Peyer's patch (tissue), 4 donors: ENCODE measurements at regions not wholly inside any gene's neighbourhood (a gene's known extent, or its start where the extent isn't known, plus 50 kb on each side); places are given as distances from the start of the nearest gene placed in this dataset.

ENCODE experiments used
- DNase-seq, 3 donors: peaks; one replicate each; pipeline ENCODE4 v3.0.0-alpha.2; 2017 to 2019
- H3K27ac ChIP-seq, 4 donors: fragments of 200-600 bp; sonication (generic); one replicate each; pipeline ENCODE4 v1.5.1; 2016 to 2019
- H3K27me3 ChIP-seq, 2 donors: fragments of 200-600 bp; sonication (generic); one replicate each; pipeline ENCODE4 v1.5.1; 2019
- H3K36me3 ChIP-seq, 3 donors: fragments of 200-600 bp; sonication (generic); one replicate each; pipeline ENCODE4 v1.5.1; 2016 to 2019
- H3K4me1 ChIP-seq, 4 donors: fragments of 200-600 bp; sonication (generic); one replicate each; pipeline ENCODE4 v1.5.1; 2016 to 2019
- H3K4me3 ChIP-seq, 4 donors: fragments of 200-600 bp; sonication (generic); 1 replicate in 3 of 4; 2 replicates in 1 of 4; pipeline ENCODE4 v1.5.1; 2016 to 2019; ENCODE audit warnings: mild to moderate bottlenecking in 1 of 4
- H3K9me3 ChIP-seq, 4 donors: fragments of 200-600 bp; sonication (generic); one replicate each; pipeline ENCODE4 v1.5.1; 2016 to 2019; ENCODE audit warnings: mild to moderate bottlenecking in 1 of 4
- CTCF ChIP-seq, 6 experiments: fragments of 450-650 bp in 4 of 6; fragments of 200-600 bp in 2 of 6; sonication (generic) in 1 of 6; IDR thresholded peaks; one replicate each; pipeline ENCODE4 v1.5.1; 2017 to 2019; ENCODE audit warnings: antibody characterized with exemption in 6 of 6, mild to moderate bottlenecking in 3 of 6, moderate library complexity in 1 of 6
- POLR2A ChIP-seq, 2 donors: fragments of 450-650 bp; IDR thresholded peaks; one replicate each; pipeline ENCODE4 v1.5.1; 2017; ENCODE audit warnings: antibody characterized with exemption in 2 of 2, mild to moderate bottlenecking in 2 of 2, moderate library complexity in 2 of 2

- no peaks in the 10 kb centered on the region for H3K4me1 ChIP-seq
- no peaks in the 10 kb centered on the region for H3K9me3 ChIP-seq
- H3K27ac ChIP-seq, result no peak overlapping the region
- TF ChIP-seq POLR2A (IDR thresholded peaks at IDR 0.05) (no peak), CTCF (IDR thresholded peaks at IDR 0.05) (no peak)
- no peaks in the 10 kb centered on the region for H3K27me3 ChIP-seq
- H3K36me3 ChIP-seq, result no peaks in the 10 kb centered on the region
- no peak overlapping the region for H3K4me3 ChIP-seq
- DNase-seq, result no peak
Observed at GRCh38 chr5:42230839-42231238, 192.4 kb upstream of the GHR start.

- H3K27ac ChIP-seq, result no peak overlapping the region
- DNase-seq, result no peak
- H3K4me3 ChIP-seq, result no peak overlapping the region
- H3K4me1 ChIP-seq, result no peaks in the 10 kb centered on the region
- TF ChIP-seq POLR2A (IDR thresholded peaks at IDR 0.05) (no peak), CTCF (IDR thresholded peaks at IDR 0.05) (no peak)
- no peaks in the 10 kb centered on the region for H3K9me3 ChIP-seq
- H3K27me3 ChIP-seq, result no peaks in the 10 kb centered on the region
- H3K36me3 ChIP-seq, result no peaks in the 10 kb centered on the region
Observed at GRCh38 chr5:42235241-42235640, 188.0 kb upstream of the GHR start.

- H3K9me3 ChIP-seq, result no peaks in the 10 kb centered on the region
- no peak overlapping the region for H3K4me3 ChIP-seq
- DNase-seq, result no peak
- H3K27me3 ChIP-seq, result no peaks in the 10 kb centered on the region
- no peak for TF ChIP-seq POLR2A (IDR thresholded peaks at IDR 0.05)
- no peaks in the 10 kb centered on the region for H3K36me3 ChIP-seq
- H3K4me1 ChIP-seq, result no peaks in the 10 kb centered on the region
- no peak overlapping the region for H3K27ac ChIP-seq
Observed at GRCh38 chr5:42235837-42236236, 187.4 kb upstream of the GHR start.

GRCh38 chr5:42241636-42242035, 181.6 kb upstream of the GHR start:
- H3K27me3 ChIP-seq, result no peaks in the 10 kb centered on the region
- H3K4me3 ChIP-seq, result no peak overlapping the region
- no peaks in the 10 kb centered on the region for H3K4me1 ChIP-seq
- H3K36me3 ChIP-seq, result no peaks in the 10 kb centered on the region
- H3K9me3 ChIP-seq, result no peaks in the 10 kb centered on the region
- DNase-seq, result no peak
- H3K27ac ChIP-seq, result no peak overlapping the region
- TF ChIP-seq CTCF (IDR thresholded peaks at IDR 0.05) (no peak), POLR2A (IDR thresholded peaks at IDR 0.05) (no peak)

- Histone ChIP-seq H3K36me3 (no peaks in the 10 kb centered on the region), H3K9me3 (no peaks in the 10 kb centered on the region), H3K4me1 (no peaks in the 10 kb centered on the region), H3K4me3 (no peak overlapping the region), H3K27me3 (no peaks in the 10 kb centered on the region), H3K27ac (no peak overlapping the region)
- no peak for TF ChIP-seq CTCF (IDR thresholded peaks at IDR 0.05)
- TF ChIP-seq POLR2A (IDR thresholded peaks at IDR 0.05), result no peak
- DNase-seq, result no peak
Observed at GRCh38 chr5:42242210-42242609, 181.0 kb upstream of the GHR start.

- no peaks in the 10 kb centered on the region for H3K27me3 ChIP-seq
- TF ChIP-seq CTCF (IDR thresholded peaks at IDR 0.05) (no peak), POLR2A (IDR thresholded peaks at IDR 0.05) (no peak)
- no peaks in the 10 kb centered on the region for H3K9me3 ChIP-seq
Observed at GRCh38 chr5:42242881-42243485, 180.3 kb upstream of the GHR start.

More at GRCh38 chr5:42242881-42243485, 180.3 kb upstream of the GHR start:
- no peaks in the 10 kb centered on the region for H3K4me1 ChIP-seq
- H3K27ac ChIP-seq, result no peak overlapping the region
- H3K4me3 ChIP-seq, result no peak overlapping the region
- no peak for DNase-seq
- H3K36me3 ChIP-seq, result no peaks in the 10 kb centered on the region
